Upper lobe of left lung (tissue), 6 donors: ENCODE measurements at regions not wholly inside any gene's neighbourhood (a gene's known extent, or its start where the extent isn't known, plus 50 kb on each side); places are given as distances from the start of the nearest gene placed in this dataset.

Experiments used
- ATAC-seq, 2 donors: fragments of 200-7000 bp; cut with Tn5 transposase; one replicate each; pipeline ENCODE4 v1.9.1; 2022; ENCODE audit warnings: mild to moderate bottlenecking in 2 of 2, moderate library complexity in 2 of 2; ENCODE audit not compliant: low FRiP score in 2 of 2
- DNase-seq, 2 donors: peaks; one replicate each; pipeline ENCODE4 v3.0.0-alpha.2; 2019 to 2020
- H3K27ac ChIP-seq, 4 donors: fragments of 200-600 bp; sonication (generic); one replicate each; pipeline ENCODE4 v1.5.1; 2016 to 2019
- H3K27me3 ChIP-seq, 4 donors: fragments of 200-600 bp; sonication (generic); one replicate each; pipeline ENCODE4 v1.5.1; 2017 to 2019
- H3K36me3 ChIP-seq, 4 donors: fragments of 200-600 bp; sonication (generic); one replicate each; pipeline ENCODE4 v1.5.1; 2016 to 2019
- H3K4me1 ChIP-seq, 4 donors: fragments of 200-600 bp; sonication (generic); one replicate each; pipeline ENCODE4 v1.5.1; 2018 to 2019
- H3K4me3 ChIP-seq, 4 donors: fragments of 200-600 bp; sonication (generic); one replicate each; pipeline ENCODE4 v1.5.1; 2017 to 2019; ENCODE audit warnings: mild to moderate bottlenecking in 2 of 4, moderate library complexity in 1 of 4
- H3K9me3 ChIP-seq, 4 donors: fragments of 200-600 bp; sonication (generic); one replicate each; pipeline ENCODE4 v1.5.1; 2018 to 2019
- EP300 ChIP-seq, 4 donors: sonication (generic); formaldehyde crosslinking; IDR thresholded peaks; one replicate each; pipeline ENCODE4 v1.5.1; 2017; ENCODE audit warnings: antibody characterized with exemption in 4 of 4, control low read depth in 2 of 4
- POLR2A ChIP-seq, 4 donors: fragments of 450-650 bp; IDR thresholded peaks; one replicate each; pipeline ENCODE4 v1.5.1; 2016 to 2017; ENCODE audit warnings: antibody characterized with exemption in 4 of 4, mild to moderate bottlenecking in 2 of 4
- POLR2AphosphoS5 ChIP-seq, 2 donors: sonication (generic); formaldehyde crosslinking; IDR thresholded peaks; one replicate each; pipeline ENCODE4 v1.5.1; 2017; ENCODE audit warnings: antibody characterized with exemption in 2 of 2
- WGBS, 2 donors: methylation state at CpG; one replicate each; pipeline ENCODE4 v1.1.5; 2017 to 2018; 5-methylcytosine and 5-hydroxymethylcytosine counted together
- TF ChIP-seq, protein P1 (sequence below), 6 experiments: fragments of 450-650 bp in 4 of 6; fragments of 200-600 bp in 2 of 6; sonication (generic) in 2 of 6; IDR thresholded peaks; one replicate each; pipeline ENCODE4 v1.5.1; 2016 to 2019; ENCODE audit warnings: antibody characterized with exemption in 6 of 6
- donor health status: DM: no; HTN: no; CAD: no; lungs with moderate emphysema.
- donor health status: DM: no; HTN: yes; CAD: no; lungs with severe emphysema.

DNA sequence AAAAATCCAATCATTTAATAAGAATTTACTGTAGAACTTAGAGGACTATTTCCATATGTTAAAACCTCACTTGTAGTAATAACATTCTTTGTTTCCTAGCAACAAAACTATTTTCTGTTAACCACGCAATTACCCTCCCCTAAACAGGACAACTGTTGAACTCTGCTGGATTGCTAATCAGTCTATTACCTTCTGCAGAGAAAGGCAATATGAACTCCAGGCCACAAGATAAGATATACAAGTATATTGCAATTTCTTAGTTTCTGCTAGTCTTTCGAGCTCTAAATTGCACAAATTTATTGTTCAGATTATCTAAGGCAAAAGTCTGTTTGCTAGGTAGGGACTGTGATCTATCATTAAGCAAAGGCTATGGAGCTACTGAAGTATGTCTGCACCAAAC is 920.1 kb upstream of the LRRN3 start:
- DNase-seq: no peak
- WGBS, 2 donors: 76 to 78% methylated on average over 2 of the region's 2 CpGs

DNA sequence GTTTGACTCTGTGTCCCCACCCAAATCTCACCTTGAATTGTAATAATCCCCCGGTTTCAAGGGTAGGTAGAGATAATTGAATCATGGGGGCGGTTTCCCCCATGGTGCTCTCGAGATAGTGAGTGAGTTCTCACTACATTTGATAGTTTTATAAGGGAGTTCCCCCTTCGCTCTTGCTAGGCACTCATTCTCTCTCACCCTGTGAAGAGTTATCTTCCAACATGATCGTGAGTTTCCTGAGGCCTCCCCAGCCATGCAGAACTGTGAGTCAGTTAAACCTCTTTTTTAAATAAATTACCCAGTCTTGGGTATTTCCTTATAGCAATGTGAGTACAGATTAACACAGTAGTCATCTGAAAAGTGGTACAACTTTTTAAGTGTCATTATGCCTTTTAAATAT is 913.5 kb upstream of the LRRN3 start:
- Histone ChIP-seq H3K36me3 (no peaks in the 10 kb centered on the region), H3K27me3 (no peaks in the 10 kb centered on the region), H3K27ac (no peak overlapping the region), H3K9me3 (no peaks in the 10 kb centered on the region), H3K4me3 (no peak overlapping the region), H3K4me1 (no peaks in the 10 kb centered on the region)
- whole genome bisulfite sequencing, 2 donors: 87 to 91% methylated on average over 5 of the region's 5 CpGs
- ATAC-seq (no peak), DNase-seq (no peak)
- TF ChIP-seq, protein P1, sequence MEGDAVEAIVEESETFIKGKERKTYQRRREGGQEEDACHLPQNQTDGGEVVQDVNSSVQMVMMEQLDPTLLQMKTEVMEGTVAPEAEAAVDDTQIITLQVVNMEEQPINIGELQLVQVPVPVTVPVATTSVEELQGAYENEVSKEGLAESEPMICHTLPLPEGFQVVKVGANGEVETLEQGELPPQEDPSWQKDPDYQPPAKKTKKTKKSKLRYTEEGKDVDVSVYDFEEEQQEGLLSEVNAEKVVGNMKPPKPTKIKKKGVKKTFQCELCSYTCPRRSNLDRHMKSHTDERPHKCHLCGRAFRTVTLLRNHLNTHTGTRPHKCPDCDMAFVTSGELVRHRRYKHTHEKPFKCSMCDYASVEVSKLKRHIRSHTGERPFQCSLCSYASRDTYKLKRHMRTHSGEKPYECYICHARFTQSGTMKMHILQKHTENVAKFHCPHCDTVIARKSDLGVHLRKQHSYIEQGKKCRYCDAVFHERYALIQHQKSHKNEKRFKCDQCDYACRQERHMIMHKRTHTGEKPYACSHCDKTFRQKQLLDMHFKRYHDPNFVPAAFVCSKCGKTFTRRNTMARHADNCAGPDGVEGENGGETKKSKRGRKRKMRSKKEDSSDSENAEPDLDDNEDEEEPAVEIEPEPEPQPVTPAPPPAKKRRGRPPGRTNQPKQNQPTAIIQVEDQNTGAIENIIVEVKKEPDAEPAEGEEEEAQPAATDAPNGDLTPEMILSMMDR (IDR thresholded peaks at IDR 0.05): no peak
- TF ChIP-seq POLR2A (IDR thresholded peaks at IDR 0.05): no peak
- no peak for TF ChIP-seq EP300 (IDR thresholded peaks at IDR 0.05)
- no peak for TF ChIP-seq POLR2AphosphoS5 (IDR thresholded peaks at IDR 0.05)

More for the DNA sequence above, 920.1 kb upstream of the LRRN3 start:
- H3K36me3 ChIP-seq: no peaks in the 10 kb centered on the region
- H3K4me3 ChIP-seq: no peak overlapping the region
- H3K4me1 ChIP-seq: no peaks in the 10 kb centered on the region
- TF ChIP-seq POLR2A (IDR thresholded peaks at IDR 0.05): no peak
- TF ChIP-seq, protein P1 (IDR thresholded peaks at IDR 0.05): no peak
- TF ChIP-seq EP300 (IDR thresholded peaks at IDR 0.05): no peak
- TF ChIP-seq POLR2AphosphoS5 (IDR thresholded peaks at IDR 0.05): no peak
- no peak for ATAC-seq
- no peak overlapping the region for H3K27ac ChIP-seq
- H3K27me3 ChIP-seq: no peaks in the 10 kb centered on the region
- no peaks in the 10 kb centered on the region for H3K9me3 ChIP-seq

DNA sequence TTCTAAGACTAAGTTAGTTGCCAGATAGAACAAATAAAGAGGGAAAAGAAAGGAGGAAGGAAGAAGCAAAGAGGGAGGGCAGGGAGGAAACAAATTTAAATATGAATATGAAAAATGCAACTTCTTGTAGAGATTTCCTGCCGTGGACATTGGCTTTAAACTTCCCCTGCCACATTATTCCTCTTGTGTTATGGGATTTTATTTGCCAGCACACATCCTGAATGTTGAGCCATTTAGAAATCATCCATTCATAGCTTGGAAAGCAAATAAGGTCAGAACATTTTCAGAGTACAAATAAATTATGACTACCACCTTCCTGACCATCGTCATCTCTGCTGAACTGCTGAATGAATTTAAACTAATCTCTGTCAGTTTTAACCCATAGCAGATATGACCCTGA is 911.9 kb upstream of the LRRN3 start:
- ATAC-seq (no peak), DNase-seq (no peak)
- Histone ChIP-seq H3K4me3 (no peak overlapping the region), H3K27ac (no peak overlapping the region), H3K27me3 (no peaks in the 10 kb centered on the region), H3K9me3 (no peaks in the 10 kb centered on the region), H3K4me1 (no peaks in the 10 kb centered on the region), H3K36me3 (no peaks in the 10 kb centered on the region)
- no peak for TF ChIP-seq POLR2A (IDR thresholded peaks at IDR 0.05)
- no peak for TF ChIP-seq EP300 (IDR thresholded peaks at IDR 0.05)
- TF ChIP-seq, protein P1 (IDR thresholded peaks at IDR 0.05): no peak
- 24% methylated on average over 2 of the region's 2 CpGs for WGBS, 2 donors

DNA sequence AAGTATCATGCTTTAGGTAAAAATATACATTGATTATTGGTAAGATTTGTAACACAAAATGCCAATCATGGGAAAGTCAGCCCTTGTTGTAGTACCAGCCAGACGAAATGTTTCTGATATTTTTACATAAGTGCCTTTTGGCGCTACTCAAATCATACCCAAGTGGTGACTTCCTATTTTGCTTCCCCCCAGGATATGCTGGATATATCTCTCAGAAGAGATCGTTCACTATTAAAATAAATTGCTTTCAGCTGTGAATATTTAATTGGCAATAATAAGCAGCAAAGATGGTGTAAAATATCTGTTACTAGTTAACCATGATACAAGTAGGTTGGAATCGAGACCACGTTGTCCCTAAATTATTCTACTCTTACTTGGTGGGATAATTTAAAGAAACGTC is 909.2 kb upstream of the LRRN3 start:
- Histone ChIP-seq H3K4me3 (no peak overlapping the region), H3K36me3 (no peaks in the 10 kb centered on the region), H3K27me3 (no peaks in the 10 kb centered on the region), H3K27ac (no peak overlapping the region), H3K4me1 (no peaks in the 10 kb centered on the region), H3K9me3 (no peaks in the 10 kb centered on the region)
- 72 to 79% methylated on average over 6 of the region's 6 CpGs for WGBS, 2 donors
- no peak for ATAC-seq
- DNase-seq: no peak
- no peak for TF ChIP-seq POLR2AphosphoS5 (IDR thresholded peaks at IDR 0.05)
- TF ChIP-seq EP300 (IDR thresholded peaks at IDR 0.05): no peak
- TF ChIP-seq, protein P1 (IDR thresholded peaks at IDR 0.05): no peak
- TF ChIP-seq POLR2A (IDR thresholded peaks at IDR 0.05): no peak

DNA sequence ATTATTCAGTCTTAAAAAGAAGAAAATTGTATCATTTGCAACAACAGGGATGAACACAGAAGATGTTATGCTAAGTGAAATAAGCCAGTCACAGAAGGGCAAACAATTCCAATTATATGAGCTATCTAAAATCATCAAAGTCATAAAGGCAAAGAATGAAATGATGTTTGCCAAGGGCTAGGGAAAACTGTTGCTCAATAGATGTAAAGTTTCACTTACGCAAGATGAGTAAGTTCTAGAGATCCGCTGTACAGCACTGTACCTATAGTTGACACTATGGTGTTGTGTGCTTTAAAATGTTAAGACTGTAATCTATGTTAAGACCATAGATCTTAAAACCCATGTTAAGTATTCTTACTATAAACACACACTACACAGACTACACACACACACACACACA is 904.6 kb upstream of the LRRN3 start:
- WGBS, 2 donors: 94% methylated on average over 2 of the region's 2 CpGs
- H3K4me3 ChIP-seq: no peak overlapping the region
- no peaks in the 10 kb centered on the region for H3K36me3 ChIP-seq
- H3K27me3 ChIP-seq: no peaks in the 10 kb centered on the region
- H3K4me1 ChIP-seq: no peaks in the 10 kb centered on the region
- DNase-seq (no peak), ATAC-seq (no peak)
- no peak overlapping the region for H3K27ac ChIP-seq
- no peak for TF ChIP-seq POLR2A (IDR thresholded peaks at IDR 0.05)
- TF ChIP-seq EP300 (IDR thresholded peaks at IDR 0.05): no peak
- TF ChIP-seq POLR2AphosphoS5 (IDR thresholded peaks at IDR 0.05): no peak
- TF ChIP-seq, protein P1 (IDR thresholded peaks at IDR 0.05): no peak
- H3K9me3 ChIP-seq: peaks cover 0 to 3% (median 0%) of the 10 kb centered on the region in 4 donors
